MM.1S (cell line): ENCODE measurements at regions not wholly inside any gene's neighbourhood (a gene's known extent, or its start where the extent isn't known, plus 50 kb on each side); places are given as distances from the start of the nearest gene placed in this dataset.

ENCODE experiments used
- DNase-seq: peaks from one replicate; pipeline ENCODE4 v3.0.0-alpha.2; 2015
- H2AFZ ChIP-seq: fragments of 300-600 bp; sonication (generic); 2 replicates; pipeline ENCODE4 v1.6.0; 2016; ENCODE audit warnings: antibody characterized with exemption, low read length
- H3F3A ChIP-seq: fragments of 300-600 bp; sonication (generic); 2 replicates; pipeline ENCODE4 v1.6.1; 2016; ENCODE audit warnings: mild to moderate bottlenecking, antibody characterized with exemption, low read length, moderate library complexity, mixed read lengths; ENCODE audit not compliant: insufficient read depth
- H3K27ac ChIP-seq: fragments of 300-600 bp; sonication (generic); 2 replicates; pipeline ENCODE4 v1.5.1; 2016; ENCODE audit warnings: mild to moderate bottlenecking, low read length
- H3K27me3 ChIP-seq: fragments of 300-600 bp; sonication (generic); replicated peaks from 2 replicates; pipeline ENCODE4 v1.6.0; 2016; ENCODE audit warnings: low read length; ENCODE audit not compliant: insufficient read depth
- H3K36me3 ChIP-seq: fragments of 300-600 bp; sonication (generic); replicated peaks from 2 replicates; pipeline ENCODE4 v1.6.1; 2016; ENCODE audit warnings: mild to moderate bottlenecking, low read length, mixed read lengths; ENCODE audit not compliant: insufficient read depth
- H3K4me1 ChIP-seq: fragments of 300-600 bp; sonication (generic); 2 replicates; pipeline ENCODE4 v1.6.1; 2016; ENCODE audit warnings: low read length, mixed read lengths
- H3K4me2 ChIP-seq: fragments of 300-600 bp; sonication (generic); 2 replicates; pipeline ENCODE4 v1.6.0; 2016; ENCODE audit warnings: low read depth, low read length
- H3K4me3 ChIP-seq: fragments of 300-600 bp; sonication (generic); 2 replicates; pipeline ENCODE4 v1.5.1; 2016; ENCODE audit warnings: low read length, mixed read lengths
- H3K79me2 ChIP-seq: fragments of 300-600 bp; sonication (generic); 2 replicates; pipeline ENCODE4 v1.6.1; 2016; ENCODE audit warnings: mixed run types, low read length, mixed read lengths
- H3K9ac ChIP-seq: fragments of 300-600 bp; sonication (generic); 2 replicates; pipeline ENCODE4 v1.6.1; 2016; ENCODE audit warnings: low read length, mixed read lengths
- H3K9me2 ChIP-seq: fragments of 300-600 bp; sonication (generic); replicated peaks from 2 replicates; pipeline ENCODE4 v1.6.1; 2016; ENCODE audit warnings: mild to moderate bottlenecking, low read length, mixed read lengths; ENCODE audit not compliant: insufficient read depth
- H3K9me3 ChIP-seq: fragments of 300-600 bp; sonication (generic); replicated peaks from 2 replicates; pipeline ENCODE4 v1.6.1; 2016; ENCODE audit warnings: mild to moderate bottlenecking, low read length, mixed read lengths; ENCODE audit not compliant: insufficient read depth
- H4K20me1 ChIP-seq: fragments of 300-600 bp; sonication (generic); 2 replicates; pipeline ENCODE4 v1.6.1; 2016; ENCODE audit warnings: mild to moderate bottlenecking, low read length, moderate library complexity, mixed read lengths; ENCODE audit not compliant: insufficient read depth
- EZH2 ChIP-seq: fragments of 300-600 bp; sonication (generic); optimal IDR thresholded peaks from 2 replicates; pipeline ENCODE3; 2017; ENCODE audit warnings: low read depth, mild to moderate bottlenecking, antibody characterized with exemption, low read length, mixed read lengths
- EZH2phosphoT487 ChIP-seq: fragments of 300-600 bp; sonication (generic); IDR thresholded peaks from 2 replicates; pipeline ENCODE4 v1.6.1; 2018; ENCODE audit warnings: antibody characterized with exemption, low read length
- TF ChIP-seq, protein P1 (sequence below): fragments of 300-600 bp; sonication (generic); IDR thresholded peaks from 2 replicates; pipeline ENCODE4 v1.5.1; 2016; ENCODE audit warnings: antibody characterized with exemption, low read length, mixed read lengths

DNA sequence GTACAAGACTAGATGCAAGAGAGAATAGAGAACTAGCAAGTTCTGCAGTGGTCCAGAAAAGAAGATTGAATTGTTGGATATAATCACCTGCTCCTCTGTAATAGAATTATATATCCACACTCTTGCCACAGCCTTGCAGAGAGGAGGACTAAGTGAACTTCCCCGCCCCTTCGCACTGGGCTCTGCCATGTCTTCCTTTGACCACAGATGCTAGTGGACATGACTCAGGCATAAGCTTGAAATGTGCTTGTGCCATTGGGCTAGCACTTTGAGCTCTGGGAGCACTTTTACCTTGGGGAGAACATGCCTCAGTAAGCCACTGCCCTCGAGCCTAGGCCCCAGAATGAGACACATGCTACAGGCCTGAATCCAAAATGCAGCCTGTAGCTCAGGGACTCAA is 113.5 kb upstream of the RASA1 start:
- no peak overlapping the region for H3K27ac ChIP-seq
- H4K20me1 ChIP-seq: no peaks in the 10 kb centered on the region
- TF ChIP-seq EZH2phosphoT487: no peak
- TF ChIP-seq, protein P1, sequence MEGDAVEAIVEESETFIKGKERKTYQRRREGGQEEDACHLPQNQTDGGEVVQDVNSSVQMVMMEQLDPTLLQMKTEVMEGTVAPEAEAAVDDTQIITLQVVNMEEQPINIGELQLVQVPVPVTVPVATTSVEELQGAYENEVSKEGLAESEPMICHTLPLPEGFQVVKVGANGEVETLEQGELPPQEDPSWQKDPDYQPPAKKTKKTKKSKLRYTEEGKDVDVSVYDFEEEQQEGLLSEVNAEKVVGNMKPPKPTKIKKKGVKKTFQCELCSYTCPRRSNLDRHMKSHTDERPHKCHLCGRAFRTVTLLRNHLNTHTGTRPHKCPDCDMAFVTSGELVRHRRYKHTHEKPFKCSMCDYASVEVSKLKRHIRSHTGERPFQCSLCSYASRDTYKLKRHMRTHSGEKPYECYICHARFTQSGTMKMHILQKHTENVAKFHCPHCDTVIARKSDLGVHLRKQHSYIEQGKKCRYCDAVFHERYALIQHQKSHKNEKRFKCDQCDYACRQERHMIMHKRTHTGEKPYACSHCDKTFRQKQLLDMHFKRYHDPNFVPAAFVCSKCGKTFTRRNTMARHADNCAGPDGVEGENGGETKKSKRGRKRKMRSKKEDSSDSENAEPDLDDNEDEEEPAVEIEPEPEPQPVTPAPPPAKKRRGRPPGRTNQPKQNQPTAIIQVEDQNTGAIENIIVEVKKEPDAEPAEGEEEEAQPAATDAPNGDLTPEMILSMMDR: no peak
- no peak for TF ChIP-seq EZH2
- DNase-seq: no peak
- H3K27me3 ChIP-seq: no peaks in the 10 kb centered on the region
- no peak overlapping the region for H2AFZ ChIP-seq
- H3K9ac ChIP-seq: no peak overlapping the region
- H3K79me2 ChIP-seq: no peaks in the 10 kb centered on the region
- no peaks in the 10 kb centered on the region for H3K36me3 ChIP-seq
- no peaks in the 10 kb centered on the region for H3K4me1 ChIP-seq
- H3K4me3 ChIP-seq: no peak overlapping the region
- no peaks in the 10 kb centered on the region for H3F3A ChIP-seq
- no peaks in the 10 kb centered on the region for H3K9me3 ChIP-seq
- H3K4me2 ChIP-seq: no peak overlapping the region
- no peaks in the 10 kb centered on the region for H3K9me2 ChIP-seq

DNA sequence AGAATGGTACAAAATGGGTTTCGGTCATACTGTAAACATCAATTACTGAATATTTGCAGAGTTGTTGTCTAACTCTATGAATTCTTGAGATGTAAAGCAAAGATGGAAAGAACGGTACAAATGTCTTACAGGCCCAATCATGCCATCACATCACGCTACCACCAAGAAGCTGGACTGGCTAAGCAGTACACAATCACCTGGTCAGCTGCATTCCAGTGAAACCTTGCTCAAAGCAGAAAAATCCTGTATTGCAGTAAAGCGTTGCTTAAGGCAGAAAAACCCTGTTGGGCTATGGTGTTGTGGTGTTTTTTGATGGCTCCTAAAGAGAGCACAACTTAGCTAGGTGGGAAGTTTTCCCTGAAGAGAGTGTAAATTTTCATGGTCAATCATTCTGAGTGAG is 112.6 kb upstream of the RASA1 start:
- Histone ChIP-seq H3K4me1 (no peaks in the 10 kb centered on the region), H3K9me2 (no peaks in the 10 kb centered on the region), H3K27me3 (no peaks in the 10 kb centered on the region), H3K27ac (no peak overlapping the region), H3K9me3 (no peaks in the 10 kb centered on the region), H3K9ac (no peak overlapping the region), H3F3A (no peaks in the 10 kb centered on the region), H4K20me1 (no peaks in the 10 kb centered on the region), H3K36me3 (no peaks in the 10 kb centered on the region), H2AFZ (no peak overlapping the region), H3K4me2 (no peak overlapping the region), H3K4me3 (no peak overlapping the region), H3K79me2 (no peaks in the 10 kb centered on the region)
- TF ChIP-seq EZH2phosphoT487 (no peak), EZH2 (no peak)
- TF ChIP-seq, protein P1: no peak
- no peak for DNase-seq

DNA sequence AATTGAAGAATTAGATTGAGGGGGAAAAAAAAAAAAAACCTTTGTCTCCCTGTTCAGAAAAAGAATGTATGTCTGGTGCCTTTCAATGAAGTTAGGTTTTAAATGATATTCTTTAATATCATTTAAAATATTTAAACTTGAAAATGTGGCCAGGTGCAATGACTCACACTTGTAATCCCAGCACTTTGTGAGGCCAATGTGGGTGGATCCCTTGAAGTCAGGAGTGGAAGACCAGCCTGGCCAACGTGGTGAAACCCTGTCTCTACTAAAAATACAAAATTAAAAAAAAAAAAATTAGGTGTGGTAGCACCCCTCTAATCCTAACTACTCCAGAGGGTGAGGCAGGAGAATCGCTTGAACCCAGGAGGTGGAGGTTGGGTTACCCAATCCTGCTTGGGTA is 111.1 kb upstream of the RASA1 start:
- H3K79me2 ChIP-seq: no peaks in the 10 kb centered on the region
- H2AFZ ChIP-seq: no peak overlapping the region
- no peak for DNase-seq
- no peak overlapping the region for H3K4me3 ChIP-seq
- H3K27me3 ChIP-seq: no peaks in the 10 kb centered on the region
- H3K4me1 ChIP-seq: no peaks in the 10 kb centered on the region
- TF ChIP-seq, protein P1: no peak
- no peak for TF ChIP-seq EZH2phosphoT487
- no peak for TF ChIP-seq EZH2
- no peaks in the 10 kb centered on the region for H3F3A ChIP-seq
- no peak overlapping the region for H3K4me2 ChIP-seq
- H3K9ac ChIP-seq: no peak overlapping the region
- H3K9me3 ChIP-seq: no peaks in the 10 kb centered on the region
- no peaks in the 10 kb centered on the region for H4K20me1 ChIP-seq
- H3K36me3 ChIP-seq: no peaks in the 10 kb centered on the region
- H3K27ac ChIP-seq: no peak overlapping the region
- H3K9me2 ChIP-seq: no peaks in the 10 kb centered on the region
